ENCODE measurements at regions not wholly inside any gene's neighbourhood (a gene's known extent, or its start where the extent isn't known, plus 50 kb on each side); places are given as distances from the start of the nearest gene placed in this dataset.

DNA sequence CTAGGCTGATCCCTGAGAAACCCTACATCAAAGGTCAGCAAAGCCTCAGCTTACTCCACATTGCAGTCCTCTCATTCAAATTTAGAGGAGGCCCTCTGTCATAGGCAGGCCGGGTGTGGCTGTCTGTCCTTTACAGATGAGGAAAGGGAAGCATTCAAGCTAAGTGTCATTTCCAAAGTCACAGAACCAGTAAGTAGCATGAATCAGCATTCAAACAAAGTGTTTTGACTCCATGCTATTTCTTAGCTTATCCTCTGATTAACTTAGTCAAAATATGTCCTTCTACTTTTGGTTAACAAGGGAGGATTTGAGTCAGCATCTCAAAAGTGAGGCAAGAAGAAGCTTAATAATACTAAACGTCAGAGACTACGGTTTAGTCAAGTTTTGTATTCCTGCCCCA, 409.0 kb upstream of the POU3F3 start:
- Histone ChIP-seq H3K9me3 (ENCODE audit: control insufficient read depth, insufficient read depth, low read depth, low read length) (no peaks in the 10 kb centered on the region), H3K4me1 (ENCODE audit: control insufficient read depth, insufficient read depth, low read length) (no peaks in the 10 kb centered on the region), H3K4me3 (ENCODE audit: low read depth, low read length) (no peak overlapping the region), H3K27ac (ENCODE audit: extremely low read depth, low read depth, low read length) (no peak overlapping the region), H3K36me3 (ENCODE audit: control insufficient read depth in 2 of 2, insufficient read depth in 1 of 2, low read length in 2 of 2) (no peaks in the 10 kb centered on the region)
- ChIA-PET CTCF (interaction anchor here (0.9 to 1.0 kb wide), 2 partner anchors 14 to 410 kb away, joined by 3 read pairs; no protein-coding TSS in a partner anchor), POLR2A (no interaction called here)
- TF ChIP-seq ZNF501 (tag by site-specific recombination; IDR thresholded peaks at IDR 0.05) (no peak), ZNF530 (tag by site-specific recombination; IDR thresholded peaks at IDR 0.05; ENCODE audit: low read depth) (no peak), ZNF785 (tag by site-specific recombination; IDR thresholded peaks at IDR 0.05) (no peak), TRIM28 (IDR thresholded peaks at IDR 0.05; ENCODE audit: borderline replicate concordance, low read length) (no peak), ZNF791 (tag by site-specific recombination; IDR thresholded peaks at IDR 0.05) (no peak)

DNA sequence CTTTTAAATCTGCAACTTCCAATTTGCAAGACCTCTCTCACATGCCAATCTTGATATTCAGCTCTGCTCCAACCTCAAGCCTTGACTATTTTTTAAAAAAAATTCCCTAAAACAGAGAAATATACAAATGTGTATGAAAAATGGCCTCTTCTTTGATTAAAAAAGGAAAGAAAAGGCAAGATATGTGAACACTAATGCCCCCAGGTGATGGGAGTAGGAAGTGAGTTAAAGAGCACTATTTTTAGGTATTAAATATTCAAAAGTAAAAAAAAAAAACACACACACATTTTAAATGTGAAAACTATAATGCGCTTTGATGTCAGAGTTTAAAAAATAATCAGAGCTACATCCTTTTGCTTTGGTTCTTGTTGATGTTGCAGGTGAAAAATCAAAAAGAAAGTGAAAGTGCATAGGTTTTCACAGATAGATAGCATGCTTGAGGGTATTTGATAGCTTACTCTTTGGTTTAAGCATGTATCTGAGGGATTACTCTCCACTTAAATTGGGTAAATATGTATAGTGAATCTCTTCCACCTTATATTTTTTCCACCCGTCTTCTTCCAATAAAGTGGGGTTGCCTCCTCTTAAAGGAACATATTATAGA, 406.0 kb upstream of the POU3F3 start:
- no peak for TF ChIP-seq ZNF585B (tag by site-specific recombination; IDR thresholded peaks at IDR 0.05)
- no peak for TF ChIP-seq ZNF548 (tag by site-specific recombination; IDR thresholded peaks at IDR 0.05)
- no peak for TF ChIP-seq ZNF391 (tag by site-specific recombination; IDR thresholded peaks at IDR 0.05; ENCODE audit: borderline replicate concordance, low read depth)
- TF ChIP-seq ZNF768 (tag by site-specific recombination; IDR thresholded peaks at IDR 0.05): no peak
- TF ChIP-seq KLF16 (tag by site-specific recombination; IDR thresholded peaks at IDR 0.05): no peak
- TF ChIP-seq ZFHX2 (tag by site-specific recombination; conservative IDR thresholded peaks at IDR 0.05): no peak
- Histone ChIP-seq H3K27ac (ENCODE audit: extremely low read depth, low read depth, low read length) (no peak overlapping the region), H3K4me3 (ENCODE audit: low read depth, low read length) (no peak overlapping the region), H3K9me3 (ENCODE audit: control insufficient read depth, insufficient read depth, low read depth, low read length) (no peaks in the 10 kb centered on the region), H3K4me1 (ENCODE audit: control insufficient read depth, insufficient read depth, low read length) (no peaks in the 10 kb centered on the region), H3K36me3 (ENCODE audit: control insufficient read depth in 2 of 2, insufficient read depth in 1 of 2, low read length in 2 of 2) (no peaks in the 10 kb centered on the region)
- POLR2A ChIA-PET: no interaction called here
- CTCF ChIA-PET: interaction anchor here (0.5 to 1.3 kb wide), 12 partner anchors 7 to 478 kb away, joined by 3 to 6 read pairs (median 4); no protein-coding TSS in a partner anchor

- POLR2A ChIA-PET: no interaction called here
- Histone ChIP-seq H3K9me3 (ENCODE audit: control insufficient read depth, insufficient read depth, low read depth, low read length) (no peaks in the 10 kb centered on the region), H3K4me1 (ENCODE audit: control insufficient read depth, insufficient read depth, low read length) (no peaks in the 10 kb centered on the region), H3K4me3 (ENCODE audit: low read depth, low read length) (no peak overlapping the region), H3K27ac (ENCODE audit: extremely low read depth, low read depth, low read length) (no peak overlapping the region), H3K36me3 (ENCODE audit: control insufficient read depth in 2 of 2, insufficient read depth in 1 of 2, low read length in 2 of 2) (no peaks in the 10 kb centered on the region)
- TF ChIP-seq ZNF211 (tag by site-specific recombination; IDR thresholded peaks at IDR 0.05; ENCODE audit: low read depth) (no peak), ZNF221 (tag by site-specific recombination; IDR thresholded peaks at IDR 0.05; ENCODE audit: borderline replicate concordance) (no peak), ZNF558 (tag by site-specific recombination; IDR thresholded peaks at IDR 0.05) (no peak), REPIN1 (tag by site-specific recombination; IDR thresholded peaks at IDR 0.05; ENCODE audit: low read depth) (no peak), ZNF426 (tag by site-specific recombination; IDR thresholded peaks at IDR 0.05) (no peak), ZNF239 (tag by site-specific recombination; IDR thresholded peaks at IDR 0.05) (no peak), ZNF837 (tag by site-specific recombination; IDR thresholded peaks at IDR 0.05) (no peak), ZNF341 (tag by site-specific recombination; IDR thresholded peaks at IDR 0.05; ENCODE audit: low read depth) (no peak), PBX3 (CRISPR knock-in tag; IDR thresholded peaks at IDR 0.05) (no peak), PRDM6 (tag by site-specific recombination; IDR thresholded peaks at IDR 0.05) (no peak)
- CTCF ChIA-PET: interaction anchor here (0.5 to 1.3 kb wide), 11 partner anchors 8 to 509 kb away, joined by 3 to 6 read pairs (median 3); no protein-coding TSS in a partner anchor
These were observed 405.1 kb upstream of the POU3F3 start for GRCh38 chr2:104448661-104449440.
